HFF-Myc (cell line): ENCODE measurements at regions not wholly inside any gene's neighbourhood (a gene's known extent, or its start where the extent isn't known, plus 50 kb on each side); places are given as distances from the start of the nearest gene placed in this dataset.

Source experiments
- DNase-seq: peaks from one replicate; pipeline ENCODE4 v3.0.0-alpha.2; 2011; ENCODE audit warnings: low read depth; ENCODE audit errors: extremely low read depth
- H3K4me3 ChIP-seq: replicated peaks from 2 replicates; pipeline ENCODE4 v1.5.1; 2011; ENCODE audit warnings: low read depth, mild to moderate bottlenecking, control low read depth, low read length
- CTCF ChIP-seq: IDR thresholded peaks from 2 replicates; pipeline ENCODE4 v1.5.1; 2012; ENCODE audit warnings: mild to moderate bottlenecking, low read depth, low read length, control low read depth; ENCODE audit errors: missing control alignments

- TF ChIP-seq CTCF = no peak
- H3K4me3 ChIP-seq = no peak overlapping the region
- DNase-seq = no peak
Observed at GRCh38 chr9:89935801-89936200, 331.0 kb downstream of the GADD45G start.

DNA sequence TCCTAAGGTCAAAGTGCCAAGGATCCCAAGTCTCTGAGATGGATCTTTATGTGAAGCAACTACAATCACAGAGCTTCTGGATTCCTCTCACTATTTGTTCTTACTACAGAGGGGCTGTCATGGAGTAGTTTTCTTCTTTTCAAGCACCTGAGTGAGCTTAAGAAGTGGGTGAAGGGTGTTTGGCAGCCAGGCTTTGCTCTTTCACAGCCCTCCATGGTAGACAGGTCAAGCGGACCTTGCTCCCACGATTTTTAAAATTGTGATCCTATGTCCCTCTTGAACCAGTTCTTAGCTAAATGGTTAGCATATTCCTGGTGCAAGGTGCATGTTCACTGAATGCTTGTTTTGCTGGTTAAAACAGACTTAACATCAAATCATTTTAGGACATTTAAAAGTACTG lies 332.2 kb downstream of the GADD45G start:
- no peak overlapping the region for H3K4me3 ChIP-seq
- no peak for DNase-seq
- no peak for TF ChIP-seq CTCF

DNA sequence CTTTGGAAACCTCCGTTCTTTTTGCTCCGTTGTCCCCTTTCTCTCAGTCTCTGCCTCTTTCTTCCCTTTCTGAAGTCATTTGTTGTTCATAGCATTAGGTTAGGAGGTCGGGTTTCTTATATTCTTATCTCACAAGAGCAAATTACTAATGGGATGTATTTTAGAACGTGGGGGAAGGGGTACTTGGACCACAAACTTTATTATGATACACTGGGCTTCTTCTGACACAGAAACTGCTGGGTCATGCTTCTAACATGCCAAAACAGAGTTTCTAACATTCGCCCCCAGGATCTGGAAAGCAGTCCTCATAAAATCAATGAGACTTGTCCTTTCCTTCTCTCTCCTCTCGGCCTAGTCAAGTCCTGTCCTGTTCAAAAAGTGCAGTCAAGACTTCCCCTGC lies 334.4 kb downstream of the GADD45G start:
- no peak overlapping the region for H3K4me3 ChIP-seq
- DNase-seq = no peak
- no peak for TF ChIP-seq CTCF

DNA sequence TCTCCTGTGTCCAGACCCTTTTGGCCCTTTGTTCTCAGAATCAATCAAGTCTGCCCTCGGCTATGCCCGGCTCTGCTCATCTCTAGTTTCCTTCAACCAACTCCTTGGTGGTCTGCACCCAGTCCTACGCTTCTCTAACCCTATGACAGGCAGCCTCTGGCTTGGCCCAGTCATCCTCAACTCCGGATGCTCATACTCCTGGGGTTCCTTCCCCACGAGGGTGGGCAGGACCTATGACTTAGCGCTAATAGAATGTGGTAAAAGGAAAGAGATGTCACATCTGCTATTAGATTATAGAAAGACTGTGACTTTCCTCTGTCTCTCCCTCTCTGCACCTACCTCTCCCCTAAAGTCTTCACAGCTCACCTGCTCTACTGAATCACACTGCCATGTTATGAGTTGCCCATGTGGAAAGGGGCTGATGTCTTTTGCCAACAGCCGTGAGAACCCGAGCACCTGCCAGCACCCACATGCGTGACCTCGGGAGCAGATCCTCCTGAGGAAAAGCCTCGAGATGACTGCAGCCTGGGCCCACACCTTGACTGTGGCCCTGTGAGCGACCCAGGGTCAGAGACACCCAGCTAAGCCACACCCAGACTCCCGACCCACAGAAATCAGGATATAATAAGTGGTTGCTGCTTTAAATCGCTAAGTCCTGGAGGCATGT lies 334.9 kb downstream of the GADD45G start:
- DNase-seq = no peak
- H3K4me3 ChIP-seq = no peak overlapping the region
- no peak for TF ChIP-seq CTCF

DNA sequence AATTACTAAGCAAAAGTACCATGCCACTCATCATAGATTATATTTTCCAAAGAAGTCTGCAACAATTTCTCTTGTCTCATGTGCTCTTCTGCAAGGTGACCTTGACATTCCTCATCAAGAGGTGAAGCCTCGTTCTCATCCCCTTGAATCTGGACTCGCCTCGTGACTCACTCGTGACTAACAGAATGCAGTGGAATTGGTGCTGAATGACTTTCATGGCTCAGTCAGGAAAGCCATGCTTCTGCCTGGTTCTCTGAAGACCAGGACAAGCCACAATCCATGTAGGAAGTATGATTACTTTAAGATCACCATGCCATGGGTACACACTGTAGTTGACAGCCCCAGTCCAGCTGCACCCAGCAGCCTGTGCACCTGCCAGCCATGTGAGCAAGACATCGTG lies 335.8 kb downstream of the GADD45G start:
- H3K4me3 ChIP-seq = no peak overlapping the region
- no peak for TF ChIP-seq CTCF
- DNase-seq = peak; percentile 26

GRCh38 chr9:89941875-89942274 lies 337.1 kb downstream of the GADD45G start:
- TF ChIP-seq CTCF = no peak
- peak; percentile 73 for DNase-seq
- H3K4me3 ChIP-seq = no peak overlapping the region

DNA sequence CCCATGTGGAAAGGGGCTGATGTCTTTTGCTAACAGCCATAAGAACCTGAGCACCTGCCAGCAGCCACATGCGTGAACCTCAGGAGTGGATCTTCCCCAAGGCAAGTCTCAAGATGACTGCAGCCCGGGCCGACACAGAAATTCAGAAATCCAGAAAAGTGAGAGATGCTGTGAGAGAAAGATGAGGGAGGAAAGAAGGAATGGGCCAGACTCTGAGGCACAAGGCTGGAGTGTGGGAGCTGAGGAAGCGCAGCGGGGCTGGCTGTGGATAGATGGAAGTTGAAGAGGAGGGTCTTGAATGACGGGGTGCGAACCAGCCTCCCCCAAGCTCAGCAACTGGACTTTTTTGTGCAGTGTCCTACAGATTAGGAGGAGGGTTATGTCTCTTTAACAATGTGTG lies 337.8 kb downstream of the GADD45G start:
- no peak for DNase-seq
- no peak overlapping the region for H3K4me3 ChIP-seq
- TF ChIP-seq CTCF = no peak
